ENCODE measurements at regions not wholly inside any gene's neighbourhood (a gene's known extent, or its start where the extent isn't known, plus 50 kb on each side); places are given as distances from the start of the nearest gene placed in this dataset.

DNA sequence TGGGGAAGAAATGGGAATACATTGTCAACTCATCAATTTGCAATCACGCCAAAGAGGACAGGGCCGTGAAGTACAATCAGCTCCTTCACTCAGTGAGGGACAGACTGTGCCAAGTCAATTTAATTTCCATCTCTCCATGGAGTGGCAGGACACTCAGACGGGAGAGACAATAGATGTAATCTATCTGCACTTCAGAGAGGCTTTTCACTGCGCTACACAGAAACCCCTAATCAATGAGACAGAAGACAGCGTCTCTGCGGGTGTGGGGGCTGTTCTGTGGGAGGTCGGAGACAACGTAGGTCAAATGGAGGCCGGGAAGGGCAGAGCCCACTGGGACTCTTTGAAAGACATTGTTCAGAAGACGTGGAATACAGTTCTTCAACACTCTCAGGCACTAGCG lies 541.0 kb upstream of the ADARB2 start:
- DNase-seq (ENCODE audit: low spot score), result no peak
- ChIA-PET CTCF (no interaction called here), POLR2A (ENCODE audit: low non-redundant PET) (no interaction called here)
- H3K27ac ChIP-seq, result no peak overlapping the region
- TF ChIP-seq CTCF (conservative IDR thresholded peaks at IDR 0.05; ENCODE audit: low read depth), result no peak

DNA sequence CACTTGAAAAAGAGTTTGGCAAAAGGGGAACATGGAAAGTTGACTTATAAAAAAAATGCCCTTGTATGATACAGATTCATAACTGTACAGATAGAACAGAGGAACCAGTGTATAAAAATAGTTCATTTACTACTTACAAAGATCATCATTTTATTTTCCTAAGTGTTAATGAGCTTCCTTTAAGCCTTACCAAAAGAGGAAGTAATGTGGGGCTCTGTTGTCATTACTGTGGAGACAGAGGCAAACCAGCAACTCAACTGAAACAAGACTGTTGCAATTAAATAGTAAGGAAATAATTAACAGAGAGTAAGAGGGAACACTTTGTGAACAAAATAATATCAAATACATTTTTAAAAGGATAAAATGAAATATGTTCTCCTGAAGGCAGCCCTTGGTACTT lies 526.2 kb upstream of the ADARB2 start:
- ChIA-PET CTCF (no interaction called here), POLR2A (ENCODE audit: low non-redundant PET) (no interaction called here)
- TF ChIP-seq CTCF (conservative IDR thresholded peaks at IDR 0.05; ENCODE audit: low read depth), result no peak
- H3K27ac ChIP-seq, result no peak overlapping the region
- no peak for DNase-seq (ENCODE audit: low spot score)

DNA sequence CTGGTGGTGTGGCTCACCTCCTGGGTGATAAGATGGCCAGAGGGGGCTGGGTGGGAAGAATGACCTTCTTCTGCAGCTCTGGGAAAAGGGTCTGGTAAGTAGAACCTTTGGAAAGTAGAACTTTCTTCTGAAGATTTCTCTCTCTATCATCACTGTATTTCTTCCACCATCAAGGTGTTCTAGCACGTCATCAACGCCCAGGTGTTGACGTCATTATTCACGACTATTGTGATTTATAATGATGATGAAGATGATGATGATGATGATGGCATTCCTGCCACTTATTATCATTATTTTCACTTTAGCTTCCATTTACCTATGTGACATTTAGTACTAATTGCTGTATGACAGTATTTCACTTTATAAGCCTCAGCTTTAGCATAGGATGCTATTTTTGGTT lies 525.6 kb upstream of the ADARB2 start:
- CTCF ChIA-PET, result interaction anchor here (0.6 kb wide), 1 partner anchor 79 kb away, joined by 3 read pairs; no protein-coding TSS in a partner anchor
- TF ChIP-seq CTCF (conservative IDR thresholded peaks at IDR 0.05; ENCODE audit: low read depth), result no peak
- H3K27ac ChIP-seq, result no peak overlapping the region
- POLR2A ChIA-PET (ENCODE audit: low non-redundant PET), result no interaction called here
- DNase-seq (ENCODE audit: low spot score), result no peak

DNA sequence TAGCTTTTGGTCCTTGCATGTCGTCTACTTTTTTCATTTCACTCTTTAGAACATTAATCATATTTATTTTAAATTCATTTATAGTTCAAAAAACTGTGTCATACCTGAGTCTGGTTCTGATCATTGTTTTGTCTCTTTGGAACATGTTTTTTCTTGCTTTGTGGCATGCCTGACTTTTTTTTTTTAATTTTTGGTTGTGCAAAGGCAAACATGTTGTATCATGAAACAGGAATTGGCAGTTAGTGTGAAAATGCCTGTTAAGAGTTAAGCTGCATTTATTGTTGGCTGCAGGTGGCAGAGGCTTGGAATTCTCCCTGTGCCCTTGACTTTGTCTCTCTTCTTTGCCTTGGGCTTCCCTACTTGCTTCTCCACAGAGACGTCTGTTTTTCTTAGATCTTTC lies 525.0 kb upstream of the ADARB2 start:
- no peak for TF ChIP-seq CTCF (conservative IDR thresholded peaks at IDR 0.05; ENCODE audit: low read depth)
- ChIA-PET POLR2A (ENCODE audit: low non-redundant PET) (no interaction called here), CTCF (interaction anchor here (0.6 kb wide), 2 partner anchors 40 to 80 kb away, joined by 3 read pairs; no protein-coding TSS in a partner anchor)
- H3K27ac ChIP-seq, result no peak overlapping the region
- DNase-seq (ENCODE audit: low spot score), result peak; percentile 20

DNA sequence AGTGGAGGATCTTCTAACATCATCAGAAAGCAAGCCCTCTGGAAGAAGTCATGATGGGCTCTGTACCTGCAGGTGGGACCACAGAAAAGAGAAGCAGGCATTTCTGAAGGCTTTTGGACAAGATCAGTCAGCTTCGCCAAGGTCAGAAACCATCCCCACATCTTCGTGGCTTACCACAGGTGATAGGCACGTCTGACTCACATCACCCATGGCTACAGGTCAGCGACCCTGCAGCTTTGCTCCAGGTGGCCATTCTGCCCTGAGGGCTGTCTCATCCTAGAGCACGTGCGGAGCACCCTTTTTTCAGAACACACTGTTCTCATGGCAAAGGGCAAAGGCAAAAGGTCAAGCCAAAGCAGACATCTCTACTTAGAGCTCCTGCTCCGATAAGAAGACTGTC lies 518.9 kb upstream of the ADARB2 start:
- ChIA-PET CTCF (no interaction called here), POLR2A (ENCODE audit: low non-redundant PET) (no interaction called here)
- no peak overlapping the region for H3K27ac ChIP-seq
- no peak for DNase-seq (ENCODE audit: low spot score)
- no peak for TF ChIP-seq CTCF (conservative IDR thresholded peaks at IDR 0.05; ENCODE audit: low read depth)

DNA sequence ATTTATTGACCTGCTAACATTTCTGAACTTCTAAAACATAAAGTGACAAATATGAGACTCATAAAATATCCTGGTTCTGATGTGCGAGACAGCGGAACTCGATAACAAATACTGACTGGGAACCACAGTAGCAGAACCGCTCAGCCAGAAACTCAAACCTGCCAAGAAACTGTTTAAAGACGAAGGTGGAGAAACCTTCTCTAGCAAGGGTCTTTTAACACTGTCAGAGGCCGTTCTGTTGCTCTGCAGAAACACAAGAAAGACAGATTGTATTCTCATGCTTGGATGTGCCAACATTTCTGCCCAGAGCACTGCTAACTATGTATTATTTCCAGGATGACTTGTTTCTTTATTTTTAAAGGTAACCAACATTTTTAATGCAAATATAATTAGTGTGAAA lies 514.8 kb upstream of the ADARB2 start:
- no peak overlapping the region for H3K27ac ChIP-seq
- TF ChIP-seq CTCF (conservative IDR thresholded peaks at IDR 0.05; ENCODE audit: low read depth), result no peak
- ChIA-PET POLR2A (ENCODE audit: low non-redundant PET) (no interaction called here), CTCF (no interaction called here)
- DNase-seq (ENCODE audit: low spot score), result no peak

DNA sequence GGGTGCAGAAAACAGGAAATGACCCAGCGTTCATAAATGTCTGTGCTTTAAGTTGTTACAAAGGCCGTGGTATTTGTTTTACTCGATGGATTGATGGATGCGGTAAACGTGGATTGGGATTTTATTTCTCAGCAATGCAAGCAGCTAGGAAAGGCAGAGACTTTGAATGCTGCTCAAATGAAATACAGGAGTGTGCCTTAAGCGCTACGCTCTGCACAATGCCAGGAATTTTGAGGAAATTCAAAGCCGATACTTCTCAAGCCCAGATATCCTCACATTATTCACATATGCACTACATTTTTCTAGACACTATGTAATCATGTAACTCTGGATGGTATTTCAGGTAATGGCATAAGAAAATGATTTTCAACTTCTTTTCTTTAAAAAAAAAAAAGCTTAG lies 514.3 kb upstream of the ADARB2 start:
- no peak for TF ChIP-seq CTCF (conservative IDR thresholded peaks at IDR 0.05; ENCODE audit: low read depth)
- ChIA-PET POLR2A (ENCODE audit: low non-redundant PET) (no interaction called here), CTCF (no interaction called here)
- no peak for DNase-seq (ENCODE audit: low spot score)
- H3K27ac ChIP-seq, result no peak overlapping the region
